ENCODE measurements at regions not wholly inside any gene's neighbourhood (a gene's known extent, or its start where the extent isn't known, plus 50 kb on each side); places are given as distances from the start of the nearest gene placed in this dataset.

DNA sequence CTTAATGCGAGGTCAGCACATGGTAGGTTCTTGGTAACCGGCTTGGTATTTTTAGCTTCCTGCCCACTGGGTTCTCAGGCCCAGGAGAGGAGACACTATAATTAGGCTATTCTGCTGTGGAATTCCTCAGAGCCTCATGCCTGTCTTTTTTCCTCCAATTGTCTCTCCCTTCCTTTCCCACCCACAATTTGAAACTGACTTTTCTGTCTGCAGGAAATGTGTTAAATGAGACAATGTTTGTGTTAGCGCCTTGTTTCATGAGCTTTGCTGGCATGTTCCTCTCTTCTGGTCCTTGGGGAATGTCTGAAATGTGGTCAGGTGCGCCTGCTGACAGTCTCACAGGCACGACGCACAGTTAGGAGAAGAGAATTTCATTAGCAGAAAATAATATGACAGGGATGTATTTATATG lies 223.6 kb upstream of the CTNNB1 start:
- Histone ChIP-seq H3K27me3 (ENCODE audit: control insufficient read depth, insufficient read depth, low read length) (no peaks in the 10 kb centered on the region), H3K27ac (ENCODE audit: low read length) (no peak overlapping the region), H3K4me3 (ENCODE audit: low read depth in 2 of 2, low read length in 2 of 2) (no peak overlapping the region), H3K9me3 (ENCODE audit: control insufficient read depth, insufficient read depth, low read depth, low read length) (no peaks in the 10 kb centered on the region), H3K36me3 (ENCODE audit: control insufficient read depth, insufficient read depth, low read length) (no peaks in the 10 kb centered on the region), H3K4me1 (ENCODE audit: control insufficient read depth, insufficient read depth, low read length) (no peaks in the 10 kb centered on the region)
- in situ Hi-C loops (cut with HindIII; ENCODE audit: low pct_unique_long_range_greater_than_20kb, low sequenced_read_pairs) (no loop called here), intact Hi-C loops (cut with micrococcal nuclease; ENCODE audit: unreplicated experiment) (no loop called here)
- TF ChIP-seq SIN3A (IDR thresholded peaks at IDR 0.05; ENCODE audit: borderline replicate concordance, insufficient read depth, low read depth, low read length) (no peak), POLR2AphosphoS5 (IDR thresholded peaks at IDR 0.05; ENCODE audit: low read depth, low read length) (no peak), TCF7L2 (IDR thresholded peaks at IDR 0.05; ENCODE audit: low read depth, low read length) (no peak)
- TF ChIP-seq, protein P1, sequence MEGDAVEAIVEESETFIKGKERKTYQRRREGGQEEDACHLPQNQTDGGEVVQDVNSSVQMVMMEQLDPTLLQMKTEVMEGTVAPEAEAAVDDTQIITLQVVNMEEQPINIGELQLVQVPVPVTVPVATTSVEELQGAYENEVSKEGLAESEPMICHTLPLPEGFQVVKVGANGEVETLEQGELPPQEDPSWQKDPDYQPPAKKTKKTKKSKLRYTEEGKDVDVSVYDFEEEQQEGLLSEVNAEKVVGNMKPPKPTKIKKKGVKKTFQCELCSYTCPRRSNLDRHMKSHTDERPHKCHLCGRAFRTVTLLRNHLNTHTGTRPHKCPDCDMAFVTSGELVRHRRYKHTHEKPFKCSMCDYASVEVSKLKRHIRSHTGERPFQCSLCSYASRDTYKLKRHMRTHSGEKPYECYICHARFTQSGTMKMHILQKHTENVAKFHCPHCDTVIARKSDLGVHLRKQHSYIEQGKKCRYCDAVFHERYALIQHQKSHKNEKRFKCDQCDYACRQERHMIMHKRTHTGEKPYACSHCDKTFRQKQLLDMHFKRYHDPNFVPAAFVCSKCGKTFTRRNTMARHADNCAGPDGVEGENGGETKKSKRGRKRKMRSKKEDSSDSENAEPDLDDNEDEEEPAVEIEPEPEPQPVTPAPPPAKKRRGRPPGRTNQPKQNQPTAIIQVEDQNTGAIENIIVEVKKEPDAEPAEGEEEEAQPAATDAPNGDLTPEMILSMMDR (IDR thresholded peaks at IDR 0.05), result no peak
- TF ChIP-seq, protein P2, sequence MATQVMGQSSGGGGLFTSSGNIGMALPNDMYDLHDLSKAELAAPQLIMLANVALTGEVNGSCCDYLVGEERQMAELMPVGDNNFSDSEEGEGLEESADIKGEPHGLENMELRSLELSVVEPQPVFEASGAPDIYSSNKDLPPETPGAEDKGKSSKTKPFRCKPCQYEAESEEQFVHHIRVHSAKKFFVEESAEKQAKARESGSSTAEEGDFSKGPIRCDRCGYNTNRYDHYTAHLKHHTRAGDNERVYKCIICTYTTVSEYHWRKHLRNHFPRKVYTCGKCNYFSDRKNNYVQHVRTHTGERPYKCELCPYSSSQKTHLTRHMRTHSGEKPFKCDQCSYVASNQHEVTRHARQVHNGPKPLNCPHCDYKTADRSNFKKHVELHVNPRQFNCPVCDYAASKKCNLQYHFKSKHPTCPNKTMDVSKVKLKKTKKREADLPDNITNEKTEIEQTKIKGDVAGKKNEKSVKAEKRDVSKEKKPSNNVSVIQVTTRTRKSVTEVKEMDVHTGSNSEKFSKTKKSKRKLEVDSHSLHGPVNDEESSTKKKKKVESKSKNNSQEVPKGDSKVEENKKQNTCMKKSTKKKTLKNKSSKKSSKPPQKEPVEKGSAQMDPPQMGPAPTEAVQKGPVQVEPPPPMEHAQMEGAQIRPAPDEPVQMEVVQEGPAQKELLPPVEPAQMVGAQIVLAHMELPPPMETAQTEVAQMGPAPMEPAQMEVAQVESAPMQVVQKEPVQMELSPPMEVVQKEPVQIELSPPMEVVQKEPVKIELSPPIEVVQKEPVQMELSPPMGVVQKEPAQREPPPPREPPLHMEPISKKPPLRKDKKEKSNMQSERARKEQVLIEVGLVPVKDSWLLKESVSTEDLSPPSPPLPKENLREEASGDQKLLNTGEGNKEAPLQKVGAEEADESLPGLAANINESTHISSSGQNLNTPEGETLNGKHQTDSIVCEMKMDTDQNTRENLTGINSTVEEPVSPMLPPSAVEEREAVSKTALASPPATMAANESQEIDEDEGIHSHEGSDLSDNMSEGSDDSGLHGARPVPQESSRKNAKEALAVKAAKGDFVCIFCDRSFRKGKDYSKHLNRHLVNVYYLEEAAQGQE (IDR thresholded peaks at IDR 0.05; ENCODE audit: insufficient read depth in 1 of 2, low read depth in 2 of 2, low read length in 1 of 2), result no peak
- POLR2A ChIA-PET, result no interaction called here
- ATAC-seq, result no peak
- CTCF ChIA-PET, result no interaction called here
- BruUV-seq (replicated peaks), result no TSS peak
- no peak for DNase-seq (ENCODE audit: low read depth, low spot score)

DNA sequence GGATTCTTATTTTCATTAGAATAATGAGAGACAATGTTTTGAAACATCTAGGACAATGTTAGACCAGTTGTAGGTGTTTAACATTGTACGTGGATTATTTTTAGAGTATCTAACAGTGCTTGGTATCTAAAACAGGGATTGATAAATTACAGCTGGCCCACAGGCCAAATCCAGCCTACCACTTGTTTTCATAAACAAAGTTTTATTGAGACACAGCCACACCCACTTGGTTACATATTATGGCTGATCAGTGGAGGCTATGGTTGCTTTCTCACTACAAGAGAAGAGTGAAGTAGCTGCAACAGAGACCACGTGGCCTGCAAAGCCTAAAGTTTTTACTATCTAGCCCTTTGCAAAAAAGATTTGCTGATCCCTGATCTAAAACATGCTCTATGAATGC lies 223.1 kb upstream of the CTNNB1 start:
- ChIA-PET CTCF (no interaction called here), POLR2A (no interaction called here)
- Histone ChIP-seq H3K27me3 (ENCODE audit: control insufficient read depth, insufficient read depth, low read length) (no peaks in the 10 kb centered on the region), H3K27ac (ENCODE audit: low read length) (no peak overlapping the region), H3K36me3 (ENCODE audit: control insufficient read depth, insufficient read depth, low read length) (no peaks in the 10 kb centered on the region), H3K4me3 (ENCODE audit: low read depth in 2 of 2, low read length in 2 of 2) (no peak overlapping the region), H3K9me3 (ENCODE audit: control insufficient read depth, insufficient read depth, low read depth, low read length) (no peaks in the 10 kb centered on the region), H3K4me1 (ENCODE audit: control insufficient read depth, insufficient read depth, low read length) (no peaks in the 10 kb centered on the region)
- DNase-seq (ENCODE audit: low read depth, low spot score) (no peak), ATAC-seq (no peak)
- in situ Hi-C loops (cut with HindIII; ENCODE audit: low pct_unique_long_range_greater_than_20kb, low sequenced_read_pairs), result no loop called here
- TF ChIP-seq, protein P1 (IDR thresholded peaks at IDR 0.05), result no peak
- TF ChIP-seq SIN3A (IDR thresholded peaks at IDR 0.05; ENCODE audit: borderline replicate concordance, insufficient read depth, low read depth, low read length), result no peak
- no peak for TF ChIP-seq TCF7L2 (IDR thresholded peaks at IDR 0.05; ENCODE audit: low read depth, low read length)
- TF ChIP-seq, protein P2 (IDR thresholded peaks at IDR 0.05; ENCODE audit: insufficient read depth in 1 of 2, low read depth in 2 of 2, low read length in 1 of 2), result no peak
- no peak for TF ChIP-seq POLR2AphosphoS5 (IDR thresholded peaks at IDR 0.05; ENCODE audit: low read depth, low read length)
- no TSS peak for BruUV-seq (replicated peaks)
- intact Hi-C loops (cut with micrococcal nuclease; ENCODE audit: unreplicated experiment), result no loop called here
